ENCODE measurements at regions not wholly inside any gene's neighbourhood (a gene's known extent, or its start where the extent isn't known, plus 50 kb on each side); places are given as distances from the start of the nearest gene placed in this dataset.

DNA sequence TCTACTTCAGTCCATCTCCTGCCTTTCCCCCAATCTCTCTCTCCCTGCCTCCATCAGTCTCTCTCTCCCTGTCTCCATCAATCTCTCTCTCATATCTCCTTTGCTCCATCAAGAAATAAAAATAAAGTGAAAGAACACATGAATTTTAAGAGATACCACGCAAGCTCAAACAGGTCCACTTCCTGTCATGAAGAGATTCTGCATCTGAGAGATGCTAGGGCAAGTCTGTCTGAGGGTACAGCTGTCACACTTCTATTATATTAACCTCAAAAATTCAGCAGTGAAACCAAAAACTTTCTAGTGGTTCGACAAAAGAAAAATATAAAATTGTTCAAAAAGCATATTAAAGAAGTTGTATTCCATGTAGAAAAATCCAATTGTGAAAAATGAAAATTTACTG, 296.8 kb upstream of the RSPO3 start:
- no peaks in the 10 kb centered on the region for H3K4me1 ChIP-seq (ENCODE audit: control insufficient read depth, extremely low read depth, insufficient read depth, low read length)
- H3K27me3 ChIP-seq (ENCODE audit: control insufficient read depth, insufficient read depth, low read length) = no peaks in the 10 kb centered on the region
- H2AFZ ChIP-seq (ENCODE audit: low read length) = no peak overlapping the region
- H3K9ac ChIP-seq (ENCODE audit: insufficient read depth, low read length) = no peak overlapping the region
- no peaks in the 10 kb centered on the region for H3K36me3 ChIP-seq (ENCODE audit: control insufficient read depth, insufficient read depth, low read length)
- TF ChIP-seq EZH2 (IDR thresholded peaks at IDR 0.05; ENCODE audit: low read length, missing control alignments) (no peak), CTCF (conservative IDR thresholded peaks at IDR 0.05 in 1 of 2, IDR thresholded peaks at IDR 0.05 in 1 of 2; ENCODE audit: low read depth in 1 of 2, low read length in 2 of 2) (no peak)
- H3K79me2 ChIP-seq (ENCODE audit: control insufficient read depth, insufficient read depth, low read length) = no peaks in the 10 kb centered on the region
- no peak overlapping the region for H3K4me3 ChIP-seq (replicated peaks in 1 of 4; ENCODE audit: control extremely low read depth in 1 of 4, insufficient read depth in 1 of 4, low read depth in 3 of 4, low read length in 4 of 4)
- H4K20me1 ChIP-seq (ENCODE audit: control insufficient read depth, extremely low read depth, insufficient read depth, low read length) = no peaks in the 10 kb centered on the region
- H3K4me2 ChIP-seq (ENCODE audit: extremely low read depth, insufficient read depth, low read length) = no peak overlapping the region
- H3K27ac ChIP-seq (ENCODE audit: insufficient read depth, low read length) = no peak overlapping the region
- no peak for DNase-seq (ENCODE audit: low read depth in 2 of 2)
- H3K9me3 ChIP-seq (ENCODE audit: control insufficient read depth, insufficient read depth, low read depth, low read length) = no peaks in the 10 kb centered on the region

GRCh38 chr6:126824226-126824625, 294.2 kb upstream of the RSPO3 start:
- H3K4me2 ChIP-seq (ENCODE audit: extremely low read depth, insufficient read depth, low read length) = no peak overlapping the region
- no peaks in the 10 kb centered on the region for H3K36me3 ChIP-seq (ENCODE audit: control insufficient read depth, insufficient read depth, low read length)
- H4K20me1 ChIP-seq (ENCODE audit: control insufficient read depth, extremely low read depth, insufficient read depth, low read length) = no peaks in the 10 kb centered on the region
- H3K9me3 ChIP-seq (ENCODE audit: control insufficient read depth, insufficient read depth, low read depth, low read length) = no peaks in the 10 kb centered on the region
- H3K4me1 ChIP-seq (ENCODE audit: control insufficient read depth, extremely low read depth, insufficient read depth, low read length) = no peaks in the 10 kb centered on the region
- no peak overlapping the region for H2AFZ ChIP-seq (ENCODE audit: low read length)
- DNase-seq (ENCODE audit: low read depth in 2 of 2) = peak in 1 of 2 donors; percentile 53
- H3K79me2 ChIP-seq (ENCODE audit: control insufficient read depth, insufficient read depth, low read length) = no peaks in the 10 kb centered on the region
- H3K4me3 ChIP-seq (replicated peaks in 1 of 4; ENCODE audit: control extremely low read depth in 1 of 4, insufficient read depth in 1 of 4, low read depth in 3 of 4, low read length in 4 of 4) = no peak overlapping the region
- H3K27me3 ChIP-seq (ENCODE audit: control insufficient read depth, insufficient read depth, low read length) = no peaks in the 10 kb centered on the region
- no peak overlapping the region for H3K27ac ChIP-seq (ENCODE audit: insufficient read depth, low read length)
- H3K9ac ChIP-seq (ENCODE audit: insufficient read depth, low read length) = no peak overlapping the region
- TF ChIP-seq EZH2 (IDR thresholded peaks at IDR 0.05; ENCODE audit: low read length, missing control alignments) (no peak), CTCF (conservative IDR thresholded peaks at IDR 0.05 in 1 of 2, IDR thresholded peaks at IDR 0.05 in 1 of 2; ENCODE audit: low read depth in 1 of 2, low read length in 2 of 2) (no peak)

DNA sequence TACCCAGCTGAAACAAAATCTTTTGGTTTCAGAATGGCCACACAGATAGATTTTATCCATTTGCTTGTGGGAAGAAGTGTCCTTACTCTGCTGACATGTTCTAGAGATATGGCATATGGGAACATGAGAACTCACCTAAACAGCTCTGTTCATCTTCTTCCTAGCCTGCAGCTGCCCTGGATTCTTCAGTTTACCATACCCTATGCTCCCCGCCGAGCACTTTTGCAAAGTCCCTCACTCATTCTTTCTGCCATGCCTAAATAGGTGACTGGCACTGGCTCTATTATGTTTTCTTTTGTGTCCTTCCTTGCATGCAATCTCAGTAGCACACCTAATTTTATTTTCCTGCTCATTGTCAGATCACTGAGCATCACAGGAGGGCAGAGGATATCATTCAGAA, 293.7 kb upstream of the RSPO3 start:
- Histone ChIP-seq H4K20me1 (ENCODE audit: control insufficient read depth, extremely low read depth, insufficient read depth, low read length) (no peaks in the 10 kb centered on the region), H3K27me3 (ENCODE audit: control insufficient read depth, insufficient read depth, low read length) (no peaks in the 10 kb centered on the region), H3K4me1 (ENCODE audit: control insufficient read depth, extremely low read depth, insufficient read depth, low read length) (no peaks in the 10 kb centered on the region), H3K27ac (ENCODE audit: insufficient read depth, low read length) (no peak overlapping the region), H3K4me3 (replicated peaks in 1 of 4; ENCODE audit: control extremely low read depth in 1 of 4, insufficient read depth in 1 of 4, low read depth in 3 of 4, low read length in 4 of 4) (no peak overlapping the region), H3K9ac (ENCODE audit: insufficient read depth, low read length) (no peak overlapping the region), H3K4me2 (ENCODE audit: extremely low read depth, insufficient read depth, low read length) (no peak overlapping the region), H3K79me2 (ENCODE audit: control insufficient read depth, insufficient read depth, low read length) (no peaks in the 10 kb centered on the region), H3K9me3 (ENCODE audit: control insufficient read depth, insufficient read depth, low read depth, low read length) (no peaks in the 10 kb centered on the region), H3K36me3 (ENCODE audit: control insufficient read depth, insufficient read depth, low read length) (no peaks in the 10 kb centered on the region), H2AFZ (ENCODE audit: low read length) (no peak overlapping the region)
- TF ChIP-seq CTCF (conservative IDR thresholded peaks at IDR 0.05 in 1 of 2, IDR thresholded peaks at IDR 0.05 in 1 of 2; ENCODE audit: low read depth in 1 of 2, low read length in 2 of 2) = no peak
- no peak for TF ChIP-seq EZH2 (IDR thresholded peaks at IDR 0.05; ENCODE audit: low read length, missing control alignments)
- DNase-seq (ENCODE audit: low read depth in 2 of 2) = no peak
